ENCODE measurements at regions not wholly inside any gene's neighbourhood (a gene's known extent, or its start where the extent isn't known, plus 50 kb on each side); places are given as distances from the start of the nearest gene placed in this dataset. TPM values are rescaled to one million over a fixed set of nuclear protein-coding genes. Genes with fewer than 3 reads are reported as not detected.

Small RNA genes in the stretch of these regions (small RNA-seq; reads per million reads assigned to genes)
- not detected for gene AL451086.1 (ENCODE audit: insufficient read depth)

Data from mesendoderm (in vitro differentiated cells).